Cardiac septum (tissue), 1 donor: ENCODE measurements at regions not wholly inside any gene's neighbourhood (a gene's known extent, or its start where the extent isn't known, plus 50 kb on each side); places are given as distances from the start of the nearest gene placed in this dataset.
"Not testable (repeated sequence)": the region's sequence is repeated elsewhere in the genome, so short reads cannot be mapped to it uniquely, and the experiment has no call there.

Source experiments
- DNase-seq: peaks from one replicate; pipeline ENCODE4 v3.0.0-alpha.2; 2020; ENCODE audit warnings: low spot score
- intact Hi-C: fragments of 100-400 bp; cut with DNase I; formaldehyde crosslinking; loops from one replicate; pipeline ENCODE4 v1.14.0; 2022
- donor health status: DM: no; HTN: no; CAD: no.

DNA sequence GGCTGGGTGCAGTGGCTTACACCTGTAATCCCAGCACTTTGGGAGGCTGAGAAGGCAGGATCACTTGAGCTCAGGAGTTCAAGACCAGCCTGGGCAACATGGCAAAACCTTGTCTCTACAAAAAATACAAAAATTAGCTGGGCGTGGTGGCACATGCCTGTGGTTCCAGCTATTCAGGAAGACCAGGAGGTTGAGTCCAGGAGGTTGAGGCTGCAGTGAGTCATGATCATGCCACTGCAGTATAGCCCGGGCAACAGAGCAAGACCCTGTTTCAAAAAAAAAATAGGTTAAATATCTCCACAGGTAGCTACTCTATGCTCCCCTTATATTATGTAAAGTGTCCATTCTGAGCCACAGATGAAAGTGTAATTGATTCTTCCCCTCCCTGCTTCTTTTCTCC lies 89.3 kb upstream of the MYO3A start:
- intact Hi-C loops, DNase-seq: not testable (repeated sequence)

GRCh38 chr10:25849268-25849667 lies 84.8 kb upstream of the MYO3A start:
- DNase-seq: no peak

DNA sequence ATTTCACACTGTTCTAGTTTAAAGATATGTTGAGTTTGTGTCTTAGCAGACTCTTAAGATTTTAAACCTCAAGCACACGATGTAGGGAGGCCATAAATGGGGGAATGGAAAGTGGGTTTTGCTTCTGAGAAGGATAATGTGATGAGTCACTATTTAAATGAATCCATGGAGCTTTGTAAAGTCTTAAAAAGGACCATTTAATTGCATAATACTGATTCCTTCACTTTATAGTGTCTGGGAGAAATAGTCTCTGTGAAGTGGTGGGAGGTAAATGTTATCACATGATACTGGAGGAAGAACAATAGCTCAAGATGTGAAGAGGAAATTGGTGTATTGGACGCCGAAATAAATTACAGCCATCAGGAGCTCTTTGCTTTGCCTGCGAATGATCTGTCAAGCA lies 84.0 kb upstream of the MYO3A start:
- DNase-seq: no peak
- intact Hi-C loops: no loop called here

More at GRCh38 chr10:25849268-25849667, 84.8 kb upstream of the MYO3A start:
- intact Hi-C loops: no loop called here

GRCh38 chr10:25851548-25851947 lies 82.5 kb upstream of the MYO3A start:
- intact Hi-C loops: no loop called here
- no peak for DNase-seq

GRCh38 chr10:25852364-25852941 lies 81.6 kb upstream of the MYO3A start:
- intact Hi-C loops: no loop called here
- DNase-seq: no peak

GRCh38 chr10:25858076-25858475 lies 76.0 kb upstream of the MYO3A start:
- DNase-seq: no peak
- intact Hi-C loops: no loop called here

GRCh38 chr10:25865267-25865666 lies 68.8 kb upstream of the MYO3A start:
- intact Hi-C loops: no loop called here

GRCh38 chr10:25867321-25867720 lies 66.7 kb upstream of the MYO3A start:
- no peak for DNase-seq
- intact Hi-C loops: no loop called here

More at GRCh38 chr10:25865267-25865666, 68.8 kb upstream of the MYO3A start:
- DNase-seq: no peak

GRCh38 chr10:25869067-25869591 lies 64.9 kb upstream of the MYO3A start:
- DNase-seq: no peak
- intact Hi-C loops: no loop called here

DNA sequence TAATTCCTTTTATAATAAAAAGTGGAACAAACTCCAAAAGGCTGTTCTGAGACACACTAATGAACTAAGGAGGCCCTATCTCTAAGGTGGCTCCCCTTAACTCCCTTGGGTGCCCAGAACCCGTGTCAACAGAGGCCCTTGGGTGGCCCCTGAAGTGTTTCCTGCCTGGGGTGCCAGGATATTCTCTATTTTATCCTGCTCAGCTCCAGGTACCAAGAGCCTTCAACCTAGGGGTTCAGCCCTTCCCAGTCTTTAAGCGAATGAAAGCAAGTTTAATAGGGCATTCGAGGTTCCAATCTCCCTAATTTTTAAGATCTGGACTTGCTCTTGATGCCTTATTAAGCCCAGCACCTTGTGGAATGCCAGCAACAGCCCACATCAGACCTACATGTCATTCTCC lies 64.4 kb upstream of the MYO3A start:
- no peak for DNase-seq
- intact Hi-C loops: no loop called here

- intact Hi-C loops, DNase-seq: not testable (repeated sequence)
Observed at GRCh38 chr10:25874402-25874801, 59.6 kb upstream of the MYO3A start.

GRCh38 chr10:25875556-25876165 lies 58.4 kb upstream of the MYO3A start:
- DNase-seq: no peak
- intact Hi-C loops: loop anchor here (5.0 kb wide), 2 partner anchors 392 to 682 kb away; no protein-coding TSS in a partner anchor

DNA sequence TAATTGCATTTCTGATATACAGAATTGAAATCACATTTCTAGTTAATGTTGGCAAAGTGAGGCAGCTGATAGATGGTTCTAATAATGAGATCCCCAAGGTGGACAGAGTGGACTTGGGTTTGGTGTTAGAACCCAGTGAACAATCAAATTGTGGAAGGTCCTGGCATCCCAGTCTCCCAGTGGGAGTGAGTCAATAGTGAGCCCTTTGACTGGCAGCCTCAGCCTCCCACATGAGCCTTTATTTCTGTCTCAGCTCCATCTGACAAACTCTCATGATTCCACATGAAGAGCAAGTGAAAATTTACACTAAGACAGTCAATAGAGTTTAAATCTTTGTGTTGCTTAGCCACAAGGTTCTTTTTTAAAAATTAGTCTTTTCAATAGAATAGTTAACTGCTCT lies 56.7 kb upstream of the MYO3A start:
- no peak for DNase-seq
- intact Hi-C loops: loop anchor here (5.0 kb wide), 2 partner anchors 390 to 680 kb away; no protein-coding TSS in a partner anchor
